ENCODE measurements at regions not wholly inside any gene's neighbourhood (a gene's known extent, or its start where the extent isn't known, plus 50 kb on each side); places are given as distances from the start of the nearest gene placed in this dataset.

DNA sequence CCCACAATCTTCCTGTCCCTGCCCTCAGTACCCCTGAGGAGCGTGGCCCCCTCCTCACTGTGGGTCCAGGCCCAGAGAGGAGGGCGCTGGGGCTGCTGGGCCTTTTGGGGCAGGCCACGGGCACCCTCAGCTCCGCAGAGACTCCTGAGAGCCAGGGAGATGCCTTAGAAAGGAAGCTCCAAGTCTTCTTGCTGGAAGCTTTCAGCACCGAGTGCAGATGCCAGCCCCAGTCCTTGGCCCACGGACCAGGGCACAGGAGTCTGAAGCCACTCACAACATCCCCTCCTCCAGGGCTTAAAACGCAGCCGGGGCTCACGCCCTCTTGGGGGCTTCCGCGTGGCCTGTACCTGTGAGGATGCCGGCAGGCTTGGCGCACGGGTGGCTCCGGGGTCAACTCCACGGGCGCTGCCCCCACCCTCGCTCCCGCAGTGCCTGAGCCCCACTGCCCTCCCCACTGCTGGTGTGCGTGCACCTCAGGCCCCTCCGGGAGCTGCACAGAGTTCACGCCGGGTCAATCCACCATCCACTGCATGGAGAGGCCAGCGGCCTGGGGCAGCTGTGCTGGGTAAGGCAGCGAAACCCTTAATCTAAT lies 72.1 kb upstream of the CTDP1 start:
- TF ChIP-seq CTCF (conservative IDR thresholded peaks at IDR 0.05; ENCODE audit: low read depth, low read length): no peak
- no peak for TF ChIP-seq EZH2 (IDR thresholded peaks at IDR 0.05; ENCODE audit: borderline replicate concordance, low read depth, low read length, poor library complexity, severe bottlenecking)
